B cell (primary cell): ENCODE measurements at regions not wholly inside any gene's neighbourhood (a gene's known extent, or its start where the extent isn't known, plus 50 kb on each side); places are given as distances from the start of the nearest gene placed in this dataset.

ENCODE experiments used
- ATAC-seq: fragments of 200-7000 bp; cut with Tn5 transposase; one replicate; pipeline ENCODE4 v1.10.0; 2021; ENCODE audit warnings: low read depth, mild to moderate bottlenecking, moderate number of reproducible peaks, moderate library complexity
- CTCF ChIA-PET: fragments of 350-600 bp; sonication (Branson Sonifier 250); formaldehyde crosslinking; loops from one replicate; lab custom pipeline; 2021; ENCODE audit warnings: antibody characterized with exemption, inconsistent platforms; lab: Charles Lee
- POLR2A ChIA-PET: fragments of 350-600 bp; sonication (Branson Sonifier 250); formaldehyde crosslinking; loops from one replicate; lab custom pipeline; 2021; ENCODE audit warnings: antibody characterized with exemption; lab: Charles Lee
- DNase-seq: peaks from one replicate; pipeline ENCODE4 v3.0.0; 2013
- H2AFZ ChIP-seq: 2 replicates; pipeline ENCODE4 v1.6.1; 2012; ENCODE audit warnings: mild to moderate bottlenecking, low read depth, low read length; ENCODE audit not compliant: insufficient read depth, poor library complexity, severe bottlenecking
- H3K27ac ChIP-seq, 2 donors: 1 replicate in 1 of 2; 2 replicates in 1 of 2; pipeline ENCODE4 v1.5.1; 2012 to 2013; ENCODE audit warnings: low read length in 2 of 2, mild to moderate bottlenecking in 2 of 2, moderate library complexity in 1 of 2
- H3K27me3 ChIP-seq, 4 experiments: fragments of 200-600 bp in 1 of 4; sonication (generic) in 1 of 4; replicated peaks in 1 of 4; 1 replicate in 2 of 4; 2 replicates in 2 of 4; pipeline versions ENCODE4 v1.6.1 to v1.7.0; 2013 to 2016; ENCODE audit warnings: low read length in 3 of 4, mild to moderate bottlenecking in 2 of 4, mixed read lengths in 1 of 4, moderate library complexity in 1 of 4; ENCODE audit not compliant: insufficient read depth in 4 of 4, control insufficient read depth in 3 of 4; ENCODE audit errors: control extremely low read depth in 1 of 4
- H3K36me3 ChIP-seq, 2 experiments: replicated peaks in 1 of 2; 1 replicate in 1 of 2; 2 replicates in 1 of 2; pipeline versions ENCODE4 v1.6.1 to v1.7.1; 2013; ENCODE audit warnings: low read length in 1 of 2; ENCODE audit not compliant: insufficient read depth in 2 of 2, control insufficient read depth in 1 of 2; ENCODE audit errors: control extremely low read depth in 1 of 2, extremely low read depth in 1 of 2
- H3K4me1 ChIP-seq, 2 donors: fragments of 200-600 bp in 1 of 2; sonication (generic) in 1 of 2; 1 replicate in 1 of 2; 2 replicates in 1 of 2; pipeline versions ENCODE4 v1.5.1 to v1.6.1; 2013 to 2017; ENCODE audit warnings: low read length in 2 of 2; ENCODE audit not compliant: control insufficient read depth in 2 of 2, insufficient read depth in 2 of 2
- H3K4me2 ChIP-seq: replicated peaks from 2 replicates; pipeline ENCODE3; 2012; ENCODE audit warnings: mild to moderate bottlenecking, low read depth, low read length; ENCODE audit not compliant: poor library complexity, severe bottlenecking
- H3K4me3 ChIP-seq, 5 experiments: fragments of 200-600 bp in 1 of 5; sonication (generic) in 1 of 5; 1 replicate in 3 of 5; 2 replicates in 2 of 5; pipeline versions ENCODE4 v1.5.1 to v1.7.0; 2011 to 2016; ENCODE audit warnings: low read length in 4 of 5, mild to moderate bottlenecking in 4 of 5, low read depth in 2 of 5, control low read depth in 1 of 5, moderate library complexity in 1 of 5; ENCODE audit not compliant: insufficient read depth in 1 of 5; ENCODE audit errors: control extremely low read depth in 1 of 5, extremely low read depth in 1 of 5
- H3K79me2 ChIP-seq: fragments of 200-600 bp; sonication (generic); one replicate; pipeline ENCODE4 v1.6.0; 2016; ENCODE audit warnings: low read length; ENCODE audit not compliant: control insufficient read depth, insufficient read depth
- H3K9ac ChIP-seq: fragments of 200-600 bp; sonication (generic); 2 replicates; pipeline ENCODE4 v1.6.1; 2017; ENCODE audit warnings: mild to moderate bottlenecking, low read length, moderate library complexity
- H3K9me3 ChIP-seq, 3 donors: one replicate each; pipeline versions ENCODE4 v1.6.1 to v1.7.1; 2013; ENCODE audit warnings: low read length in 2 of 3; ENCODE audit not compliant: control insufficient read depth in 2 of 3, insufficient read depth in 1 of 3; ENCODE audit errors: control extremely low read depth in 1 of 3
- H4K20me1 ChIP-seq: 2 replicates; pipeline ENCODE4 v1.6.0; 2012; ENCODE audit warnings: mild to moderate bottlenecking, low read length; ENCODE audit not compliant: insufficient read depth, control insufficient read depth, poor library complexity, severe bottlenecking
- H3K27ac Mint-ChIP-seq: one replicate; pipeline ENCODE4 v1.8.0; 2021; ENCODE audit warnings: mixed read lengths
- H3K27me3 Mint-ChIP-seq: one replicate; pipeline ENCODE4 v1.8.0; 2021; ENCODE audit warnings: mixed read lengths
- H3K4me1 Mint-ChIP-seq: one replicate; pipeline ENCODE4 v1.8.0; 2021; ENCODE audit warnings: mixed read lengths
- H3K4me3 Mint-ChIP-seq: one replicate; pipeline ENCODE4 v1.8.0; 2021; ENCODE audit warnings: mixed read lengths
- H3K9me3 Mint-ChIP-seq: one replicate; pipeline ENCODE4 v1.8.0; 2022; ENCODE audit warnings: mixed read lengths; ENCODE audit not compliant: insufficient read depth
- EZH2 ChIP-seq: IDR thresholded peaks from 2 replicates; pipeline ENCODE4 v1.6.1; 2012; ENCODE audit warnings: borderline replicate concordance, low read depth, mild to moderate bottlenecking, moderate library complexity, low read length; ENCODE audit not compliant: insufficient read depth, poor library complexity, severe bottlenecking
- WGBS: methylation state at CpG from one replicate; pipeline ENCODE4 v1.1.5; 2013; ENCODE audit warnings: missing lambda C conversion rate; ENCODE audit not compliant: insufficient coverage; 5-methylcytosine and 5-hydroxymethylcytosine counted together
- intact Hi-C: fragments of 100-400 bp; cut with micrococcal nuclease; formaldehyde crosslinking; loops from one replicate; pipeline ENCODE4 v1.10.0; 2022
- TF ChIP-seq, protein P1 (sequence below): fragments of 200-600 bp; IDR thresholded peaks from one replicate; pipeline ENCODE4 v1.8.0; 2022; ENCODE audit warnings: antibody characterized with exemption, mild to moderate bottlenecking

DNA sequence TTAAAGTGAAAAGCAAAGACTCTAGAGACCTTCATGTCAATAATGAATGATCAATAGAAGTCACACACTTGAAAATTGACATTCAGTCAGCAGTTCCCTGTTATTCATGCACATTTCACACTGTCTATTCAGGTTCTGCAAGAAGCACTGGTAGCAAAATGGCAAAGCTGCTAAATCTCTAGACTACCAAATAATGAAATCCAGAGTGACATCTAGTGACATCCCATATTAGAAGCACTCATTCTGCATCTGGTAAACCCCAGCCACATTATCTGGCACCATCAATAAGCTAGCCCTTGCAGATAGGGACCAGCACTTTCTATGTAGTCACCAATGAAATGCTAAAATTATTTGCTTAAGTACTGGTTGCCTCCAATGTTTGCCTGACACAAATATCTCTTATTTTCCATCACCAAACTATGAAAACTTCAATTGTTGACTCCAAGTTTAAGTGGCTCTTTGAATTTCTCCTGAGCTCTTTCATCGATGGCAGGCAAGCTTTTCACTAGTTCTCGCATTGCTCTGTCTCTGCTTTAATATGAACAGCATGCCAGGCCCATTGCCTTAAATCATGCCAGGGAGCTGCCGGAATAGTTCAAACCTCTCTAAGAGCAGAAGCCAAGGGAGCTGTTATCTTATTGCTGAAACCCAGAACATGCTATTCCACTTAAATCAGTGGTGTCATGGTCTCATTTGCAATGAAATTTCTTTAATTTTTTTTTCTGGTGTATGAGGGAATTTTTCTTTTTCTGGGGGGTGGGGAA, 409.9 kb downstream of the MZT1 start:
- ChIA-PET CTCF (no interaction called here), POLR2A (no interaction called here)
- Histone ChIP-seq H3K36me3 (no peaks in the 10 kb centered on the region), H4K20me1 (no peaks in the 10 kb centered on the region), H3K27me3 (no peaks in the 10 kb centered on the region), H3K4me2 (no peak overlapping the region), H3K27ac (no peak overlapping the region), H2AFZ (no peak overlapping the region), H3K4me1 (no peaks in the 10 kb centered on the region), H3K9me3 (no peaks in the 10 kb centered on the region), H3K4me3 (no peak overlapping the region), H3K9ac (no peak overlapping the region), H3K79me2 (no peaks in the 10 kb centered on the region)
- H3K4me3 Mint-ChIP-seq = no peak overlapping the region
- TF ChIP-seq, protein P1, sequence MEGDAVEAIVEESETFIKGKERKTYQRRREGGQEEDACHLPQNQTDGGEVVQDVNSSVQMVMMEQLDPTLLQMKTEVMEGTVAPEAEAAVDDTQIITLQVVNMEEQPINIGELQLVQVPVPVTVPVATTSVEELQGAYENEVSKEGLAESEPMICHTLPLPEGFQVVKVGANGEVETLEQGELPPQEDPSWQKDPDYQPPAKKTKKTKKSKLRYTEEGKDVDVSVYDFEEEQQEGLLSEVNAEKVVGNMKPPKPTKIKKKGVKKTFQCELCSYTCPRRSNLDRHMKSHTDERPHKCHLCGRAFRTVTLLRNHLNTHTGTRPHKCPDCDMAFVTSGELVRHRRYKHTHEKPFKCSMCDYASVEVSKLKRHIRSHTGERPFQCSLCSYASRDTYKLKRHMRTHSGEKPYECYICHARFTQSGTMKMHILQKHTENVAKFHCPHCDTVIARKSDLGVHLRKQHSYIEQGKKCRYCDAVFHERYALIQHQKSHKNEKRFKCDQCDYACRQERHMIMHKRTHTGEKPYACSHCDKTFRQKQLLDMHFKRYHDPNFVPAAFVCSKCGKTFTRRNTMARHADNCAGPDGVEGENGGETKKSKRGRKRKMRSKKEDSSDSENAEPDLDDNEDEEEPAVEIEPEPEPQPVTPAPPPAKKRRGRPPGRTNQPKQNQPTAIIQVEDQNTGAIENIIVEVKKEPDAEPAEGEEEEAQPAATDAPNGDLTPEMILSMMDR = no peak
- TF ChIP-seq EZH2 = no peak
- 100% methylated on average over 3 of the region's 3 CpGs for WGBS
- H3K27ac Mint-ChIP-seq = no peak overlapping the region
- peaks cover 3% of the 10 kb centered on the region for H3K9me3 Mint-ChIP-seq
- H3K27me3 Mint-ChIP-seq = no peaks in the 10 kb centered on the region
- H3K4me1 Mint-ChIP-seq = no peaks in the 10 kb centered on the region
- DNase-seq = no peak
- no peak for ATAC-seq
- intact Hi-C loops = no loop called here

DNA sequence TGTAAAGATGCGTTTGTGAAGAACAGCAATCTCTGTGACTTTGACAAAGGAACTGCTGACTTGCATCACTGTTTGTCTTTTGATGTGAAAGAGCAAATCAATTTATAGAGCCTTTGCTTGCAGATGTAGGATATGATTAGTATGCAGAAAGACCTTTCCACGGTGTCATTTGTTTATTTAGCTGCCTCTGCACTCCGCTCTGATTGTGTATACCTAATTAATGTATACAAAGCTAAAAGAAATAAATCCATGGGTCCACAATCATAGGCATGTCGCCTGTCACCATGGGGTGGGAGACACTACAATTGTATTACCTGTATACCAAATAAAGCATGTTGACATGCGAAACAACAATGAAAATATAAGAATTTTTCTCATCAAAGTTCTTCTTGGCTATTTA, 410.7 kb downstream of the MZT1 start:
- intact Hi-C loops = no loop called here
- Histone ChIP-seq H2AFZ (no peak overlapping the region), H3K4me3 (no peak overlapping the region), H3K4me1 (no peaks in the 10 kb centered on the region), H3K4me2 (no peak overlapping the region), H3K27ac (no peak overlapping the region), H3K27me3 (no peaks in the 10 kb centered on the region), H3K9me3 (no peaks in the 10 kb centered on the region), H3K79me2 (no peaks in the 10 kb centered on the region), H3K36me3 (no peaks in the 10 kb centered on the region), H4K20me1 (no peaks in the 10 kb centered on the region), H3K9ac (no peak overlapping the region)
- ATAC-seq (no peak), DNase-seq (no peak)
- WGBS = 100% methylated on average over 1 of the region's 5 CpGs
- H3K27ac Mint-ChIP-seq = no peak overlapping the region
- no peak for TF ChIP-seq EZH2
- CTCF ChIA-PET = no interaction called here
- H3K4me3 Mint-ChIP-seq = no peak overlapping the region
- POLR2A ChIA-PET = no interaction called here
- peaks cover 3% of the 10 kb centered on the region for H3K9me3 Mint-ChIP-seq
- H3K4me1 Mint-ChIP-seq = no peaks in the 10 kb centered on the region
- H3K27me3 Mint-ChIP-seq = no peaks in the 10 kb centered on the region
